ENCODE measurements at regions not wholly inside any gene's neighbourhood (a gene's known extent, or its start where the extent isn't known, plus 50 kb on each side); places are given as distances from the start of the nearest gene placed in this dataset.
"Not testable (repeated sequence)": the region's sequence is repeated elsewhere in the genome, so short reads cannot be mapped to it uniquely, and the experiment has no call there.

- intact Hi-C loops (cut with micrococcal nuclease): no loop called here
- 90% methylated on average over 1 of the region's 8 CpGs for WGBS (ENCODE audit: insufficient coverage)
- no peak for DNase-seq
- TF ChIP-seq CTCF (IDR thresholded peaks at IDR 0.05): no peak
- H4K20me1 ChIP-seq (ENCODE audit: insufficient read depth, low read length): no peaks in the 10 kb centered on the region
- H3K9ac ChIP-seq (ENCODE audit: insufficient read depth, low read length, poor library complexity, severe bottlenecking): no peak overlapping the region
- no peaks in the 10 kb centered on the region for H3K79me2 ChIP-seq (ENCODE audit: insufficient read depth, low read length)
- H3K27me3 ChIP-seq (ENCODE audit: control insufficient read depth in 2 of 2, insufficient read depth in 2 of 2, low read length in 2 of 2): no peaks in the 10 kb centered on the region
- Mint-ChIP-seq H3K27ac (no peak overlapping the region), H3K4me3 (no peak overlapping the region), H3K27me3 (ENCODE audit: low read depth in 3 of 3) (peaks cover 0 to 1% (median 0%) of the 10 kb centered on the region in 3 donors), H3K36me3 (no peaks in the 10 kb centered on the region), H3K9me3 (peaks cover 0 to 4% (median 0%) of the 10 kb centered on the region in 7 donors), H3K4me1 (no peaks in the 10 kb centered on the region)
- no peak overlapping the region for H3K4me3 ChIP-seq (replicated peaks in 1 of 3; ENCODE audit: low read depth in 2 of 3, low read length in 3 of 3)
- H3K36me3 ChIP-seq (replicated peaks in 1 of 2; ENCODE audit: control insufficient read depth in 1 of 2, insufficient read depth in 2 of 2, low read length in 2 of 2): no peaks in the 10 kb centered on the region
- H3K27ac ChIP-seq (ENCODE audit: low read depth in 1 of 2, low read length in 2 of 2): no peak overlapping the region
- H2AFZ ChIP-seq (ENCODE audit: insufficient read depth, low read depth, low read length, poor library complexity, severe bottlenecking): no peak overlapping the region
- H3K4me2 ChIP-seq (replicated peaks; ENCODE audit: extremely low read depth, low read length, poor library complexity, severe bottlenecking): no peak overlapping the region
- no peaks in the 10 kb centered on the region for H3K4me1 ChIP-seq (ENCODE audit: control insufficient read depth in 1 of 2, insufficient read depth in 2 of 2, low read length in 2 of 2)
- H3K9me3 ChIP-seq (replicated peaks in 1 of 2; ENCODE audit: control insufficient read depth in 1 of 2, insufficient read depth in 1 of 2, low read length in 2 of 2): peaks cover 0 to 4% of the 10 kb centered on the region in 2 donors
Observed at GRCh38 chr4:19024047-19024446, 1002.5 kb upstream of the LCORL start.

DNA sequence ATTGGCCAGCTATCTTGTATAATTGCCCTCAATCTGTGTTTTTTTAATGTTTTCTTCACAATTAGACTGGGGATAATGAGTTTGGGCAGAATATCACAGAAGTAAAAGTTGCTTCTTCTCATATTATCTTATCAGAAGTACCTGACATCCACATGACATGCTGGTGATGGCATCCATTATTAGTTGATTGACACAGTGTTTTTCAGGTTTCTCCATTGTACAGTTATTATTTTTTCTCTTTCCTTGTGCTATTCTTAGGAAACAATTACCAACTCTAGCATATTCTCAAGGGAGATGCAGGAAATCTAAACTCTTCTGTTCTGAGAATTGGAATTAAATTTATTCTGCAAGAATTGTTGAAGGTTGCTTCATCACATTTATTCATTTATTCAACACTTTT lies 1000.1 kb upstream of the LCORL start:
- no peak overlapping the region for H3K4me3 ChIP-seq (replicated peaks in 1 of 3; ENCODE audit: low read depth in 2 of 3, low read length in 3 of 3)

DNA sequence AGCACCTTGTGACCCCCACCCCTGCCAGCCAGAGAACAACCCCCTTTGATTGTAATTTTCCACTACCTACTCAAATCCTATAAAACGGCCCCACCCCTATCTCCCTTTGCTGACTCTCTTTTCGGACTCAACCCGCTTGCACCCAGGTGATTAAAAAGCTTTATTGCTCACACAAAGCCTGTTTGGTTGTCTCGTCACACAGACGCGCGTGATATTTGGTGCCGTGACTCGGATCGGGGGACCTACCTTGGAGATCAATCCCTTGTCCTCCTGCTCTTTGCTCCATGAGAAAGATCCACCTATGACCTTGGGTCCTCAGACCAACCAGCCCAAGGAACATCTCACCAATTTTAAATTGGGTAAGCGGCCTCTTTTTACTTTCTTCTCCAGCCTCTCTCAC lies 995.0 kb upstream of the LCORL start:
- WGBS (ENCODE audit: insufficient coverage): 85% methylated on average over 11 of the region's 11 CpGs
- H3K27ac ChIP-seq (ENCODE audit: low read depth in 1 of 2, low read length in 2 of 2); H4K20me1 ChIP-seq (ENCODE audit: insufficient read depth, low read length); H3K4me3 ChIP-seq (replicated peaks in 1 of 3; ENCODE audit: low read depth in 2 of 3, low read length in 3 of 3); H3K4me1 ChIP-seq (ENCODE audit: control insufficient read depth in 1 of 2, insufficient read depth in 2 of 2, low read length in 2 of 2); H3K4me3 Mint-ChIP-seq; H3K27ac Mint-ChIP-seq; H3K4me1 Mint-ChIP-seq; H3K27me3 ChIP-seq (ENCODE audit: control insufficient read depth in 2 of 2, insufficient read depth in 2 of 2, low read length in 2 of 2); H2AFZ ChIP-seq (ENCODE audit: insufficient read depth, low read depth, low read length, poor library complexity, severe bottlenecking); DNase-seq; H3K79me2 ChIP-seq (ENCODE audit: insufficient read depth, low read length); H3K36me3 ChIP-seq (replicated peaks in 1 of 2; ENCODE audit: control insufficient read depth in 1 of 2, insufficient read depth in 2 of 2, low read length in 2 of 2); H3K9me3 ChIP-seq (replicated peaks in 1 of 2; ENCODE audit: control insufficient read depth in 1 of 2, insufficient read depth in 1 of 2, low read length in 2 of 2); intact Hi-C loops (cut with micrococcal nuclease); H3K4me2 ChIP-seq (replicated peaks; ENCODE audit: extremely low read depth, low read length, poor library complexity, severe bottlenecking); H3K27me3 Mint-ChIP-seq (ENCODE audit: low read depth in 3 of 3); H3K9me3 Mint-ChIP-seq; H3K36me3 Mint-ChIP-seq; H3K9ac ChIP-seq (ENCODE audit: insufficient read depth, low read length, poor library complexity, severe bottlenecking): not testable (repeated sequence)

More for the DNA sequence above, 1000.1 kb upstream of the LCORL start:
- Mint-ChIP-seq H3K36me3 (no peaks in the 10 kb centered on the region), H3K27me3 (ENCODE audit: low read depth in 3 of 3) (peaks cover 0 to 1% (median 0%) of the 10 kb centered on the region in 3 donors), H3K4me3 (no peak overlapping the region), H3K4me1 (no peaks in the 10 kb centered on the region), H3K27ac (no peak overlapping the region), H3K9me3 (peaks cover 0 to 4% (median under 1%) of the 10 kb centered on the region in 7 donors)
- no peaks in the 10 kb centered on the region for H3K27me3 ChIP-seq (ENCODE audit: control insufficient read depth in 2 of 2, insufficient read depth in 2 of 2, low read length in 2 of 2)
- H3K36me3 ChIP-seq (replicated peaks in 1 of 2; ENCODE audit: control insufficient read depth in 1 of 2, insufficient read depth in 2 of 2, low read length in 2 of 2): no peaks in the 10 kb centered on the region
- peaks cover 0 to 8% of the 10 kb centered on the region in 2 donors for H3K9me3 ChIP-seq (replicated peaks in 1 of 2; ENCODE audit: control insufficient read depth in 1 of 2, insufficient read depth in 1 of 2, low read length in 2 of 2)
- H3K4me2 ChIP-seq (replicated peaks; ENCODE audit: extremely low read depth, low read length, poor library complexity, severe bottlenecking): no peak overlapping the region
- no peak for TF ChIP-seq CTCF (IDR thresholded peaks at IDR 0.05)
- no peaks in the 10 kb centered on the region for H4K20me1 ChIP-seq (ENCODE audit: insufficient read depth, low read length)
- intact Hi-C loops (cut with micrococcal nuclease): no loop called here
- H2AFZ ChIP-seq (ENCODE audit: insufficient read depth, low read depth, low read length, poor library complexity, severe bottlenecking): no peak overlapping the region
- no peak overlapping the region for H3K9ac ChIP-seq (ENCODE audit: insufficient read depth, low read length, poor library complexity, severe bottlenecking)
- no peak for DNase-seq
- H3K79me2 ChIP-seq (ENCODE audit: insufficient read depth, low read length): no peaks in the 10 kb centered on the region
- H3K27ac ChIP-seq (ENCODE audit: low read depth in 1 of 2, low read length in 2 of 2): no peak overlapping the region
- no peaks in the 10 kb centered on the region for H3K4me1 ChIP-seq (ENCODE audit: control insufficient read depth in 1 of 2, insufficient read depth in 2 of 2, low read length in 2 of 2)
